Fibroblast of skin of right quadriceps (primary cell): ENCODE measurements at regions not wholly inside any gene's neighbourhood (a gene's known extent, or its start where the extent isn't known, plus 50 kb on each side); places are given as distances from the start of the nearest gene placed in this dataset.
A peak's percentile ranks its signal among the peaks of the same experiment; 100 is the strongest.

Source experiments
- DNase-seq: peaks from one replicate; pipeline ENCODE4 v3.0.0-alpha.2; 2013

DNA sequence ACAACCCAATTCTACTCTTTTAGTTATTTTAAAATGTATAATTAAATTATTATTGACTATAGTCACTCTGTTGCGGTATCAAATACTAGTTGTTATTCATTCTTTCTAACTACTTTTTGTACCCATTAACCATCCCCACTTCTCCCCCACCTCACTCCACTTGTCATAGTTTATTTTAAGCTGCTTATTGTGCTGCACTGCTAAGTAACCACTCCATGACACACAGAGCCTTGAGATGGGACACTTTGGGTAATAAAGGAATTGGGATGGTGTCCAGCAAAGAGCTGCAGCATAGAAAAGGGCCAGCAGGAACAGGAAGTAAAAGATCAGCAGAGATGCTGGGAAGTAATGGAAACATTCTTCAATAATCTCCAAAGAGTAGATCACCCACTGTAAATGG lies 123.0 kb downstream of the RPS29 start:
- DNase-seq, result no peak

- peak; percentile 70 for DNase-seq
Measured at GRCh38 chr14:49461529-49462401, 124.4 kb downstream of the RPS29 start.

DNA sequence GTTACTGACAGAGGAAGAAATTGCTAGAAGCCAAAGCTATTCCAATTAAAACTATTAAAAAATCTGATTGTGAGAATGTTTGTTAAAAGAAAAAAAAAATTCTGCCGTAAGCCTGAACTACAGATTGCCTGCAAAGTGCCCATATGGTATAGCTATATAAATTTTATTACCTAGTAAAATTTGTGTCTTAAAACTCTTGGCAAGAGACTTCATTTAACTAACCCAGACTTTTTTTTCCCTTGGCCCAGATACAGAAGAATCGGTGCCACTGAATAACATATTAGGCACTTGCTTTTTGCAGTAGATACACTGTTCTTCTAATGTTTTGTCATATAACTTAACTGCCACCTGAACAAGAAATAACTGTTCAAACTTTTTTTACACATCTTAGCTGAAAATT lies 125.5 kb downstream of the RPS29 start:
- DNase-seq, result no peak

DNA sequence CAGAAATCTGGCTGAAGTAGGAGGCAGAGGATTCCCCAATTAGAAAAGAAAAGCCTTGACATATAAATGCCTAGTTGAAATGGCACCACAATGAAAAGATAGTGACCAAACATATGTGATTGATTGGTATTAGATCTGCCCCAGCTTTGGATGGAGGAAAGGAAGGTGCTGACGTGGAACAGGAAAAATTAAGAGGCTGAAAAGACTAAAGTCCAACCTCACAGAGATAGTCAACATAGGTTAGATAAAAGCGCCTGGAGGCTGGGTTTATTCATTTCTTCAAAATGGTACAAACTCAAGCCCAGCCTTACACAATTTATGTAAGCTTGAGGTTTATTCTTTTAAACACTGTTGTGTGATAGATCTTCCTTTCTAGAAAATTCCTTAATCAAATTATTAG lies 129.6 kb downstream of the RPS29 start:
- DNase-seq, result no peak

DNA sequence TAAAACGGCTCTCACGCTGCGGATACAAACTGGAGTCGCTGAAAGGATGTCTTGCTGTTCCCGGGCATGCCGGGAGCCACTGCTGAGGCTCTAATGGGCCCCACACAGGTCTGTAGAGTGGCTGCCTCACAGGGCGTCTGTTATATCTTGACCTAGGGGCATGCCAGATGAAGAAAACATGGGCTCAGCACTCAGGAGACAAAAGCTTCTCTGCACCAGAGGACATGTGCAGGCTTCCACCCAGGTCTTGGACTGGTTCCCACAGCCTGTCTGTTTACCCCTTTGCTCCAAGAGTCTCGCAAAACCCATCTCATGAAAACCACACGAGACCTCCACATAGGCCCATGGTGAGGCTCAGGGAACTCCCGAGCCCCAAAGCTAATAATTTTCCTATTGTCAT lies 134.2 kb downstream of the RPS29 start:
- DNase-seq, result no peak

GRCh38 chr14:49449749-49450148 lies 136.4 kb downstream of the RPS29 start:
- no peak for DNase-seq

- DNase-seq, result no peak
Measured at GRCh38 chr14:49447540-49448107, 138.6 kb downstream of the RPS29 start.

GRCh38 chr14:49446801-49447200 lies 139.4 kb downstream of the RPS29 start:
- no peak for DNase-seq

GRCh38 chr14:49438256-49438770 lies 147.9 kb downstream of the RPS29 start:
- no peak for DNase-seq

GRCh38 chr14:49428076-49428475 lies 158.1 kb downstream of the RPS29 start:
- no peak for DNase-seq

DNA sequence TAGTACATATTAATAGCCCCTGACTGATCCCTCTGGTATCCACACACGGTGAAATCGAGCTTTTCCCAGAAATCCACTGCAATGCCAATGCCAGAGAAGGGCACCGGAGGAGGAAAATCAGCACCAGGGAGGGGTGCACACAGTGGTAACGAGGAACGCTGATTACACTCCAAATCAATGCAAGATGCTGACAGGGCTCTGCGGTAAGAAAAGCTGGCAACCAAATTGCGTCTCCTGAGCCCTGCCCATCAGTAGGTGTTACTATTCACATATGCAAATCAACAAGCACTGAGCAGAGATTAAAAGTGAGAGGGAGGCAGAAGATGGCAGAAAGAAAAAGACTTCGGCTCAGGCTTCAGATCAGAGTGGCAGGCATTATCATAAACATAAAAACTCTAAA lies 159.1 kb downstream of the RPS29 start:
- no peak for DNase-seq

DNA sequence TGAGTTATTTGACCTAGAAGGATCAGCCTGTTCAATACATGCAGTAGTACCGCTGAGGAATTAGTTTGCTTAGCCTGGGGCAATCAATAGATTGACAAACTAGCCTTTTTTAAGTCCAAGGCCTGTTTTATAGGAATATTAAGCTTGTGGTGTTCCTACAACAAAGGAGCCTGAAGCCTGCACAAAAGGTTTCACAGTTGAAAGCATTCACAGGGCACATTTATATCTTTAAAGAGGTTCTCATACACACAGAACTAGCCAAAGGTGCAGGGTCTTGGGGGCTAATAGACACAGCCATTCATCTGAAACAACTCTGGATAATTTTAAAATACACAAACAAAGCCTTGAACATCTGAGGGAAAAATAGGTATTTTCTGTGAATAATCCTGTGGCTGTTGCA lies 160.3 kb downstream of the RPS29 start:
- DNase-seq, result no peak

DNA sequence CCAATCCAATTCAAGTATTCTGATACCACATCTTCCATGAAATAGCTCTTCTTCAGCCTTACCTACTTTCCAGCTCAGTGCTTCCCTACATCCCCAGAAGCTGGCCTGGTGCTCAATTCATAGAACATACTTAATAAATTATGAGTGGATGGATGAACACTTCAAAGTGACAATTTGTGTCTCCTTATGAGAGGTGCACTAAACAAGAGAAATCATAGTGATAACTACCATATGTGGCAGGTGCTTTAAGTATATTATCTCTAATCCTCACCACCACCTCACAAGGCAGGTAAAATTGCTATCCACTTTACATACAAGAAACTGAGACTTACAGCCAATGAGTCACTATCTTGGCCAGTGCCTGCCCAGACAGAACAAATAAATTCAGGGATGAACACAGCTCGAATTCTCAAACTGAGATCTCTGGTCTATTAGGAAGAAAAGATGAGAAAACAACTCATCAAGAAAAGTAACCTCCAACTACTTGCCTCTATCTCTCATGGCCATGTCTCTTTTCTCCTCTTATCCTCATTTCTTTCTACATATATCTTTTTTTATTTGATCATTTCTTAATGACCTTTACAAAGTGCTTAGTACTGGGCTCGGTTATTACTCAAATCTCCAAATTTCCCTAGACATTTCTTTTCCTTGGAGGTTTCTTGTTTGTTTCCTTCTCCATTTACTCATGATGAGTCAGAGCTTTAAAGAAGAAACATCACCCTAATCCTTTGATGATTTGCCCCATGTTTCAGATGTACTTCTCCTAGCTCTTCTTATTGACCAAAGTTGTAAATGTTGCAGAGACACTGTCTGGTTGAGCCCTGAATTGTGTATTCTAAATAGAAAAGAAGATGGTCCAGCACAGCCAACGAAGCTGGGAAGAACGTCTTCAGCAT lies 161.5 kb downstream of the RPS29 start:
- no peak for DNase-seq

DNA sequence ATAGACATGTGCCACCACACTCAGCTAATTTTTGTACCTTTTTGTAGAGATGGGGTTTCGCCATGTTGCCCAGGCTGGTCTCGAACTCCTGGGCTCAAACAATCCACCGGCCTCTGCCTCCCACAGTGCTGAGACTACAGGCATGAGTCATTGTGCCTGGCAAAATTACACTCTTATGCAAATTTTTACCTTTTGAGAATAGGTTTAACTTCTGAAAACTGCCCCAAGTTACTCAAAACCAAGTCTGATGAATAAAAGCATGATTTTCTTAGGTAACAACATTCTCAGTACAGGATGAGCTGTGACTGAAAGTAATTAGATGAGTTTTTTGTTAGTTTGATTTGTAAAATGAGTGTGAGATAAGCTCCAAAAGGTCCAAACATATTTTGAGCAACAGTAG lies 166.0 kb downstream of the RPS29 start:
- no peak for DNase-seq

GRCh38 chr14:49418789-49419188 lies 167.4 kb downstream of the RPS29 start:
- no peak for DNase-seq

GRCh38 chr14:49417790-49418189 lies 168.4 kb downstream of the RPS29 start:
- no peak for DNase-seq

DNA sequence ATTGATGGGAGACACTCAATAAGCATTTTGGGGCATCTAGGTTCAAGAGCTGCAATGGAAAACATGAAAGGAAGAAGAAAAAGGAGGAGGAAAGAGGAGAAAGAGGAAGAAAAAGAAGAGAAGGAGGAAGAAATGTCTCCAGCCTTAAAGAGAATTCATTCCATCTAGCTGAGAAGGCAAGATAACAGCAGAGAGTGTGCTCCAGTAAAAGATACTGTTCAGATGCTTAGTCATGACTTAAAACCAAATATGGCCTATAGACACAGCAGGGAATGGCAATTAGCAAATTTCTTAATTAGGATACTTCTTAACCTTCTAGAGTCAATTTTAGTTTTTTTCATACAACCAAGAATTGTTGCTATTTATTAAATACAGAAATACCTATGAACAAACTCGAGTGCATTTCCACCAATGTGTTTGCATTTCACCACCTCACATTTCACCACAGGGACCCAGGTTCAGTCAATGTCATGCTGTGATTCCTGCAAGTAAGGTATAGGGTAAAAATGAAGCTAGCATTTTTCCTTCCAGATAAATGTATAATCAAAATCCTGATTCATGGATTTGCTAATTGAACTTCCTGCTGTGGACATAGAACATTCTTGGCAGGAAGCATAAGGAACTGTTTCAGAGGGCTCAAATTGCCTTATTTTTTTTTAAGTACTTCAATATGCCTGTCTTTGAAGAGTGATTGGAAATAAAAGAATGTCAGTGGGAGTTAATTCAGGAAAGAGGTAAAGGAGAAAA lies 177.8 kb downstream of the RPS29 start:
- no peak for DNase-seq

GRCh38 chr14:49405291-49405690 lies 180.9 kb downstream of the RPS29 start:
- no peak for DNase-seq

- no peak for DNase-seq
Measured at GRCh38 chr14:49401373-49401772, 184.8 kb downstream of the RPS29 start.

GRCh38 chr14:49396801-49397200 lies 189.4 kb downstream of the RPS29 start:
- DNase-seq, result no peak

DNA sequence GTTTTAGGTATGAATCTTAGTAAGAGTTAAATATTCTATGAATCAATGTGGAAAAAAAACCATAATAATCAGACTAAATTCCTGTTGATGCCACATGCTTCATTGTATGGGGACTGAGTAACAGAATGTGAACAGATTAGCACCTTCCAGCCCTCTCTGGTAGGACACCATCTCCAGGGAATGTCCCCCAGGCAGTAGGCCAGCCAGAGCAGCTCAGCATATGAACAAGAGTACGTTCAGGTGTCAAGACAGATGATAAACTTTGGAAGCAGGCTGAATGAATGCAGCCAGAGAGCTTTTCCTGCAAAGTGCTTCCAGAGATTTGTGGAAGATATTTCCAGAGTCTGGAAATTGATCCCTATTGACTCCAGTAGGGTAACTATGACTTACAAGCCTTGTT lies 204.4 kb downstream of the RPS29 start:
- no peak for DNase-seq

GRCh38 chr14:49367696-49368095 lies 218.5 kb downstream of the RPS29 start:
- no peak for DNase-seq

DNA sequence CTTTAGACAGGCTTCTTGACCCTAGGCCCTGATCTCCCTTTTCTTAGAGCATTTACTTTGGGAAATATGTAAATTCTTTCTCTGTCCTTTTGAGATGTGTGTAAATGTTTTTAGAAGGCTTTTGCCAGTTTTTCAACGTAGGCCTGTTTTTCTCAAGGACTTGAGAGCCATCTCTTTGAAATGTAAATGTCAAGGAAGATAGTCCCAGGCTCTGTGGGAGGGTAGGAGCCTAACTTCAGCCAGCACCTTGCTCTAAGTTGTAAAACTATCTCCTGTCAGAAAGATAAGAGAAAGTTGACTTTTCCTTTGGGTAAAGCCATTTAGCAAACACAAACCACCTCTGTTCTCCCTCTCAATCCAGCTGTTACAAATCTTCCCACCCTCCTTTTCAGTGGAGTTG lies 219.8 kb downstream of the RPS29 start:
- no peak for DNase-seq
